UCSD-AML1 (cell line): ENCODE measurements at regions not wholly inside any gene's neighbourhood (a gene's known extent, or its start where the extent isn't known, plus 50 kb on each side); places are given as distances from the start of the nearest gene placed in this dataset.

Experiments used
- DNase-seq: peaks from one replicate; lab custom pipeline; 2025; ENCODE audit not compliant: unreplicated experiment; lab: John Stamatoyannopoulos, UW

- no peak for DNase-seq
Observed at GRCh38 chr2:22787745-22788144, 597.2 kb upstream of the KLHL29 start.

GRCh38 chr2:22788749-22789327 is 596.1 kb upstream of the KLHL29 start:
- DNase-seq: no peak

GRCh38 chr2:22795287-22795866 is 589.6 kb upstream of the KLHL29 start:
- DNase-seq: no peak

- DNase-seq: no peak
Observed at GRCh38 chr2:22798386-22798785, 586.6 kb upstream of the KLHL29 start.

- DNase-seq: no peak
Observed at GRCh38 chr2:22800412-22800811, 584.6 kb upstream of the KLHL29 start.

- no peak for DNase-seq
Observed at GRCh38 chr2:22801071-22801470, 583.9 kb upstream of the KLHL29 start.

- DNase-seq: no peak
Observed at GRCh38 chr2:22801970-22802369, 583.0 kb upstream of the KLHL29 start.

- DNase-seq: no peak
Observed at GRCh38 chr2:22807872-22808271, 577.1 kb upstream of the KLHL29 start.

GRCh38 chr2:22810602-22811001 is 574.4 kb upstream of the KLHL29 start:
- no peak for DNase-seq

GRCh38 chr2:22812065-22812680 is 572.8 kb upstream of the KLHL29 start:
- DNase-seq: no peak

GRCh38 chr2:22817197-22817596 is 567.8 kb upstream of the KLHL29 start:
- DNase-seq: no peak

GRCh38 chr2:22821458-22821857 is 563.5 kb upstream of the KLHL29 start:
- DNase-seq: no peak

GRCh38 chr2:22822835-22823234 is 562.1 kb upstream of the KLHL29 start:
- no peak for DNase-seq

- no peak for DNase-seq
Observed at GRCh38 chr2:22824618-22825017, 560.4 kb upstream of the KLHL29 start.

- DNase-seq: no peak
Observed at GRCh38 chr2:22826703-22827102, 558.3 kb upstream of the KLHL29 start.

- no peak for DNase-seq
Observed at GRCh38 chr2:22829791-22830190, 555.2 kb upstream of the KLHL29 start.

GRCh38 chr2:22832196-22832595 is 552.8 kb upstream of the KLHL29 start:
- DNase-seq: no peak

- no peak for DNase-seq
Observed at GRCh38 chr2:22838461-22838860, 546.5 kb upstream of the KLHL29 start.

GRCh38 chr2:22842205-22842869 is 542.6 kb upstream of the KLHL29 start:
- no peak for DNase-seq

- no peak for DNase-seq
Observed at GRCh38 chr2:22843919-22844537, 541.0 kb upstream of the KLHL29 start.

- no peak for DNase-seq
Observed at GRCh38 chr2:22850310-22850709, 534.7 kb upstream of the KLHL29 start.

- no peak for DNase-seq
Observed at GRCh38 chr2:22854588-22854987, 530.4 kb upstream of the KLHL29 start.
